ENCODE measurements at regions not wholly inside any gene's neighbourhood (a gene's known extent, or its start where the extent isn't known, plus 50 kb on each side); places are given as distances from the start of the nearest gene placed in this dataset.

DNA sequence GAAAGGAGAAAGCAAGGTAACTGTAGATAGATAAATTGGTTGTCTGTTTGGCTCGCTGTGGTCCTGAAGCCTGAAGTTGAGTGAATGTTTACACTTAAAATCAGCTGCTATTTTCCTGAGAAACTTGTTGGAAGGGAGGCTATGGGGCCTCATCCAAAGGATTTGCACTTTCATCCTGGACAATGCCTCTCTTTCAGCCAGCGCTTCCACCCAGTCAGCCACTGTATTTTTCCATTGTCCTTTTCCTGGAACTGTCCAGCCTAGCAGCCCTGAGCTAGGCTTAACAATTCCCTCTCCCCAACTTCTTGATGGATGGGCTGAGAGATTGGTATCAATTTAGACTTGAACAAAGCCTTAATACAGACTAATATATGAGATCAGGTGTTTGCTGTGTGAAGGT is 429.2 kb downstream of the DMAC1 start:
- TF ChIP-seq, protein P1, sequence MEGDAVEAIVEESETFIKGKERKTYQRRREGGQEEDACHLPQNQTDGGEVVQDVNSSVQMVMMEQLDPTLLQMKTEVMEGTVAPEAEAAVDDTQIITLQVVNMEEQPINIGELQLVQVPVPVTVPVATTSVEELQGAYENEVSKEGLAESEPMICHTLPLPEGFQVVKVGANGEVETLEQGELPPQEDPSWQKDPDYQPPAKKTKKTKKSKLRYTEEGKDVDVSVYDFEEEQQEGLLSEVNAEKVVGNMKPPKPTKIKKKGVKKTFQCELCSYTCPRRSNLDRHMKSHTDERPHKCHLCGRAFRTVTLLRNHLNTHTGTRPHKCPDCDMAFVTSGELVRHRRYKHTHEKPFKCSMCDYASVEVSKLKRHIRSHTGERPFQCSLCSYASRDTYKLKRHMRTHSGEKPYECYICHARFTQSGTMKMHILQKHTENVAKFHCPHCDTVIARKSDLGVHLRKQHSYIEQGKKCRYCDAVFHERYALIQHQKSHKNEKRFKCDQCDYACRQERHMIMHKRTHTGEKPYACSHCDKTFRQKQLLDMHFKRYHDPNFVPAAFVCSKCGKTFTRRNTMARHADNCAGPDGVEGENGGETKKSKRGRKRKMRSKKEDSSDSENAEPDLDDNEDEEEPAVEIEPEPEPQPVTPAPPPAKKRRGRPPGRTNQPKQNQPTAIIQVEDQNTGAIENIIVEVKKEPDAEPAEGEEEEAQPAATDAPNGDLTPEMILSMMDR (conservative IDR thresholded peaks at IDR 0.05; ENCODE audit: low read length): no peak
- no peak for TF ChIP-seq EZH2phosphoT487 (IDR thresholded peaks at IDR 0.05; ENCODE audit: borderline replicate concordance)

All from Loucy (cell line).